Endothelial cell of umbilical vein (primary cell): ENCODE measurements at regions not wholly inside any gene's neighbourhood (a gene's known extent, or its start where the extent isn't known, plus 50 kb on each side); places are given as distances from the start of the nearest gene placed in this dataset.

Source experiments
- BruUV-seq: library from RNA; stranded (reverse); fragments of 400-500 nt; replicated peaks from 2 replicates; lab custom pipeline; 2021; lab: Mats Ljungman, UMichigan
- CTCF ChIA-PET: fragments of 300-600, 350-600 bp; sonication (Branson Sonifier 250); formaldehyde crosslinking; loops from one replicate; lab custom pipeline; 2021; ENCODE audit warnings: antibody characterized with exemption, inconsistent platforms; lab: Charles Lee
- POLR2A ChIA-PET: fragments of 300-600, 350-600 bp; sonication (Branson Sonifier 250); formaldehyde crosslinking; loops from one replicate; lab custom pipeline; 2021; ENCODE audit warnings: antibody characterized with exemption, inconsistent platforms; lab: Charles Lee
- DNase-seq: peaks from one replicate; pipeline ENCODE4 v3.0.0-alpha.2; 2011; ENCODE audit warnings: low read depth, low spot score
- FAIRE-seq: peaks from 2 replicates; lab custom pipeline; 2011; peaks lifted over from hg19 to GRCh38; lab: Jason Lieb, UNC
- H2AFZ ChIP-seq: 2 replicates; pipeline ENCODE4 v1.6.0; 2012; ENCODE audit warnings: low read depth, low read length, control low read depth, inconsistent platforms
- H3K27ac ChIP-seq: 2 replicates; pipeline ENCODE4 v1.5.1; 2011; ENCODE audit warnings: low read depth, mild to moderate bottlenecking, control low read depth, low read length, moderate library complexity; ENCODE audit not compliant: insufficient read depth
- H3K27me3 ChIP-seq, 2 experiments: 2 replicates each; pipeline versions ENCODE4 v1.6.0 to v1.6.1; 2011; ENCODE audit warnings: low read length in 2 of 2, mixed read lengths in 1 of 2; ENCODE audit not compliant: control insufficient read depth in 2 of 2, insufficient read depth in 2 of 2
- H3K36me3 ChIP-seq, 2 experiments: 2 replicates in 1 of 2; 3 replicates in 1 of 2; pipeline ENCODE4 v1.5.1; 2011; ENCODE audit warnings: low read length in 2 of 2, mild to moderate bottlenecking in 1 of 2, moderate library complexity in 1 of 2; ENCODE audit not compliant: control insufficient read depth in 2 of 2, insufficient read depth in 2 of 2; ENCODE audit errors: extremely low read depth in 1 of 2
- H3K4me1 ChIP-seq: 3 replicates; pipeline ENCODE4 v1.5.1; 2011; ENCODE audit warnings: mild to moderate bottlenecking, low read length; ENCODE audit not compliant: control insufficient read depth, insufficient read depth; ENCODE audit errors: extremely low read depth
- H3K4me2 ChIP-seq: 2 replicates; pipeline ENCODE4 v1.6.1; 2011; ENCODE audit warnings: low read length, control low read depth, mixed read lengths; ENCODE audit not compliant: insufficient read depth
- H3K4me3 ChIP-seq, 3 experiments: fragments of 200-600 bp in 1 of 3; sonication (generic), shearing (Covaris generic) in 1 of 3; replicated peaks in 1 of 3; 2 replicates each; pipeline ENCODE4 v1.5.1; 2011 to 2016; ENCODE audit warnings: control low read depth in 3 of 3, low read length in 3 of 3, mild to moderate bottlenecking in 2 of 3, inconsistent platforms in 1 of 3, low read depth in 1 of 3, moderate library complexity in 1 of 3; ENCODE audit not compliant: insufficient read depth in 1 of 3
- H3K79me2 ChIP-seq: 2 replicates; pipeline ENCODE4 v1.6.0; 2012; ENCODE audit warnings: low read length, inconsistent platforms; ENCODE audit not compliant: control insufficient read depth, insufficient read depth
- H3K9ac ChIP-seq: replicated peaks from 2 replicates; pipeline ENCODE3; 2011; ENCODE audit warnings: low read length, control low read depth; ENCODE audit not compliant: insufficient read depth; ENCODE audit errors: extremely low read depth
- H3K9me1 ChIP-seq: replicated peaks from 3 replicates; pipeline ENCODE4 v1.6.0; 2011; ENCODE audit warnings: mild to moderate bottlenecking, low read length; ENCODE audit not compliant: control insufficient read depth, insufficient read depth; ENCODE audit errors: extremely low read depth
- H3K9me3 ChIP-seq: replicated peaks from 2 replicates; pipeline ENCODE4 v1.5.1; 2012; ENCODE audit warnings: low read length, inconsistent platforms; ENCODE audit not compliant: control insufficient read depth, insufficient read depth
- H4K20me1 ChIP-seq: replicated peaks from 2 replicates; pipeline ENCODE3; 2011; ENCODE audit warnings: mild to moderate bottlenecking, low read length; ENCODE audit not compliant: control insufficient read depth, insufficient read depth; ENCODE audit errors: extremely low read depth
- CTCF ChIP-seq, 2 donors: IDR thresholded peaks; 1 replicate in 1 of 2; 2 replicates in 1 of 2; pipeline ENCODE4 v1.5.1; 2011; ENCODE audit warnings: low read length in 2 of 2, mild to moderate bottlenecking in 2 of 2, moderate library complexity in 2 of 2, control low read depth in 1 of 2, inconsistent platforms in 1 of 2, low read depth in 1 of 2; ENCODE audit not compliant: insufficient read depth in 1 of 2; ENCODE audit errors: extremely low read depth in 1 of 2
- EZH2 ChIP-seq: IDR thresholded peaks from 2 replicates; pipeline ENCODE4 v1.6.1; 2012; ENCODE audit warnings: borderline replicate concordance, low read depth, mild to moderate bottlenecking, moderate library complexity, low read length, inconsistent platforms; ENCODE audit not compliant: severe bottlenecking
- FOS ChIP-seq: IDR thresholded peaks from 2 replicates; pipeline ENCODE4 v1.6.1; 2011; ENCODE audit warnings: mild to moderate bottlenecking, low read length, moderate library complexity, borderline replicate concordance; ENCODE audit not compliant: insufficient read depth
- GATA2 ChIP-seq: IDR thresholded peaks from 2 replicates; pipeline ENCODE4 v1.7.0; 2011; ENCODE audit warnings: low read depth, mild to moderate bottlenecking, moderate library complexity, mixed read lengths, low read length; ENCODE audit not compliant: insufficient read length, insufficient read depth
- JUN ChIP-seq: IDR thresholded peaks from 2 replicates; pipeline ENCODE4 v1.6.1; 2011; ENCODE audit warnings: borderline replicate concordance, low read depth; ENCODE audit not compliant: insufficient read length, insufficient read depth
- MAX ChIP-seq: IDR thresholded peaks from 2 replicates; pipeline ENCODE4 v1.6.1; 2011; ENCODE audit not compliant: insufficient read depth, insufficient read length
- MYC ChIP-seq: IDR thresholded peaks from one replicate; pipeline ENCODE4 v1.6.1; 2011; ENCODE audit warnings: mild to moderate bottlenecking, low read depth, low read length
- POLR2A ChIP-seq: IDR thresholded peaks from 2 replicates; pipeline ENCODE4 v1.6.1; 2012; ENCODE audit warnings: low read depth, mild to moderate bottlenecking, control low read depth, low read length
- POLR2AphosphoS5 ChIP-seq: IDR thresholded peaks from 2 replicates; pipeline ENCODE4 v1.6.1; 2012; ENCODE audit warnings: low read depth, mild to moderate bottlenecking, control low read depth, low read length, moderate library complexity; ENCODE audit not compliant: insufficient read depth
- dilution Hi-C: fragments of 300-500 bp; cut with MboI; formaldehyde crosslinking; loops from one replicate; pipeline ENCODE4 v1.15.0; 2019; ENCODE audit warnings: low sequenced_read_pairs; ENCODE audit not compliant: extremely low pct_ligation_motif_present
- intact Hi-C: fragments of 100-400 bp; cut with micrococcal nuclease; formaldehyde crosslinking; loops from one replicate; pipeline ENCODE4 v1.10.0; 2022

GRCh38 chr12:38411946-38412345 lies 95.4 kb downstream of the ALG10B start:
- TF ChIP-seq EZH2: no peak
- no peak for TF ChIP-seq JUN
- no peak for TF ChIP-seq MAX
- TF ChIP-seq FOS: no peak
- TF ChIP-seq CTCF (IDR thresholded peaks at IDR 0.05; ENCODE audit: extremely low read depth in 1 of 2, insufficient read depth in 1 of 2, low read depth in 1 of 2, low read length in 2 of 2): no peak
- TF ChIP-seq GATA2: no peak
- no peak for TF ChIP-seq POLR2AphosphoS5
- TF ChIP-seq MYC: no peak
- no peak for TF ChIP-seq POLR2A
- Histone ChIP-seq H3K27me3 (no peaks in the 10 kb centered on the region), H3K79me2 (no peaks in the 10 kb centered on the region), H3K9me3 (no peaks in the 10 kb centered on the region), H3K4me2 (no peak overlapping the region), H4K20me1 (no peaks in the 10 kb centered on the region), H2AFZ (no peak overlapping the region), H3K4me1 (no peaks in the 10 kb centered on the region), H3K9ac (no peak overlapping the region), H3K9me1 (no peaks in the 10 kb centered on the region), H3K27ac (no peak overlapping the region), H3K4me3 (no peak overlapping the region), H3K36me3 (no peaks in the 10 kb centered on the region)
- ChIA-PET CTCF (no interaction called here), POLR2A (no interaction called here)
- dilution Hi-C loops (no loop called here), intact Hi-C loops (no loop called here)
- no TSS peak for BruUV-seq
- DNase-seq (no peak), FAIRE-seq (no peak)
